Naive thymus-derived CD8-positive, alpha-beta T cell (primary cell): ENCODE measurements at regions not wholly inside any gene's neighbourhood (a gene's known extent, or its start where the extent isn't known, plus 50 kb on each side); places are given as distances from the start of the nearest gene placed in this dataset.
A peak's percentile ranks its signal among the peaks of the same experiment; 100 is the strongest.
"Not testable (repeated sequence)": the region's sequence is repeated elsewhere in the genome, so short reads cannot be mapped to it uniquely, and the experiment has no call there.

Experiments used
- ATAC-seq, 2 donors: fragments of 150-1000 bp; cut with Tn5 transposase in 1 of 2; sonication (Bioruptor Pico), chemical (Tn5 transposase) in 1 of 2; 1 replicate in 1 of 2; 2 replicates in 1 of 2; pipeline ENCODE4 v1.10.0; 2021; ENCODE audit warnings: mild to moderate bottlenecking in 2 of 2, moderate library complexity in 2 of 2
- POLR2A ChIA-PET: fragments of 350-600 bp; sonication (Branson Sonifier 250); formaldehyde crosslinking; loops from one replicate; lab custom pipeline; 2021; ENCODE audit warnings: antibody characterized with exemption; lab: Charles Lee
- DNase-seq, 10 donors: peaks; one replicate each; pipeline versions ENCODE4 v3.0.0 to v3.0.0-alpha.2; 2020 to 2022
- H3K27ac Mint-ChIP-seq, 10 donors: one replicate each; pipeline ENCODE4 v1.8.0; 2020 to 2022; ENCODE audit warnings: mild to moderate bottlenecking in 10 of 10, mixed read lengths in 10 of 10, moderate library complexity in 4 of 10, inconsistent platforms in 1 of 10
- H3K27me3 Mint-ChIP-seq, 5 donors: one replicate each; pipeline ENCODE4 v1.8.0; 2021 to 2022; ENCODE audit warnings: mixed read lengths in 5 of 5
- H3K36me3 Mint-ChIP-seq, 3 donors: one replicate each; pipeline ENCODE4 v1.8.0; 2020 to 2022; ENCODE audit warnings: mixed read lengths in 3 of 3, mild to moderate bottlenecking in 2 of 3, inconsistent platforms in 1 of 3
- H3K4me1 Mint-ChIP-seq, 4 donors: one replicate each; pipeline ENCODE4 v1.8.0; 2021 to 2022; ENCODE audit warnings: mixed read lengths in 4 of 4
- H3K4me3 Mint-ChIP-seq, 10 donors: one replicate each; pipeline ENCODE4 v1.8.0; 2020 to 2022; ENCODE audit warnings: mild to moderate bottlenecking in 10 of 10, mixed read lengths in 10 of 10, moderate library complexity in 6 of 10, inconsistent platforms in 1 of 10
- H3K9me3 Mint-ChIP-seq, 9 donors: one replicate each; pipeline ENCODE4 v1.8.0; 2020 to 2022; ENCODE audit warnings: mixed read lengths in 9 of 9, mild to moderate bottlenecking in 3 of 9, inconsistent platforms in 1 of 9, moderate library complexity in 1 of 9

GRCh38 chr18:78868330-78869316, 111.0 kb upstream of the SALL3 start:
- no peak overlapping the region for H3K4me3 Mint-ChIP-seq
- H3K27me3 Mint-ChIP-seq, result peaks cover 4 to 7% (median 6%) of the 10 kb centered on the region in 5 donors
- no peak overlapping the region for H3K27ac Mint-ChIP-seq
- ATAC-seq (no peak), DNase-seq (no peak)
- H3K9me3 Mint-ChIP-seq, result no peaks in the 10 kb centered on the region
- no peaks in the 10 kb centered on the region for H3K4me1 Mint-ChIP-seq
- POLR2A ChIA-PET, result no interaction called here
- no peaks in the 10 kb centered on the region for H3K36me3 Mint-ChIP-seq

- H3K27me3 Mint-ChIP-seq, result peaks cover 4 to 15% (median 8%) of the 10 kb centered on the region in 5 donors
- no peak for DNase-seq
- no peaks in the 10 kb centered on the region for H3K4me1 Mint-ChIP-seq
- H3K4me3 Mint-ChIP-seq, result no peak overlapping the region
- H3K9me3 Mint-ChIP-seq, result no peaks in the 10 kb centered on the region
- POLR2A ChIA-PET, result no interaction called here
- H3K27ac Mint-ChIP-seq, result no peak overlapping the region
- no peak for ATAC-seq
- no peaks in the 10 kb centered on the region for H3K36me3 Mint-ChIP-seq
These were observed 108.0 kb upstream of the SALL3 start for GRCh38 chr18:78871618-78872017.

GRCh38 chr18:78873926-78874500, 105.6 kb upstream of the SALL3 start:
- Mint-ChIP-seq H3K4me3 (no peak overlapping the region), H3K27me3 (peaks cover 5 to 36% (median 22%) of the 10 kb centered on the region in 5 donors), H3K36me3 (no peaks in the 10 kb centered on the region), H3K9me3 (no peaks in the 10 kb centered on the region), H3K27ac (no peak overlapping the region), H3K4me1 (no peaks in the 10 kb centered on the region)
- DNase-seq (no peak), ATAC-seq (no peak)
- POLR2A ChIA-PET, result no interaction called here

GRCh38 chr18:78875016-78875777, 104.4 kb upstream of the SALL3 start:
- Mint-ChIP-seq H3K27ac (no peak overlapping the region), H3K36me3 (no peaks in the 10 kb centered on the region), H3K9me3 (no peaks in the 10 kb centered on the region), H3K4me1 (no peaks in the 10 kb centered on the region), H3K4me3 (no peak overlapping the region), H3K27me3 (peaks cover 8 to 38% (median 22%) of the 10 kb centered on the region in 5 donors)
- POLR2A ChIA-PET, result no interaction called here
- ATAC-seq, result no peak
- peak in 4 of 10 donors; percentile 3 to 19 (median 8) for DNase-seq

- Mint-ChIP-seq H3K27me3 (peaks cover 7 to 43% (median 25%) of the 10 kb centered on the region in 5 donors), H3K27ac (no peak overlapping the region), H3K36me3 (no peaks in the 10 kb centered on the region), H3K4me3 (no peak overlapping the region), H3K4me1 (no peaks in the 10 kb centered on the region), H3K9me3 (no peaks in the 10 kb centered on the region)
- POLR2A ChIA-PET, result no interaction called here
- DNase-seq (no peak), ATAC-seq (no peak)
These were observed 103.6 kb upstream of the SALL3 start for GRCh38 chr18:78875778-78876650.

GRCh38 chr18:78876868-78877267, 102.8 kb upstream of the SALL3 start:
- peaks cover 7 to 43% (median 29%) of the 10 kb centered on the region in 5 donors for H3K27me3 Mint-ChIP-seq
- ATAC-seq, result no peak
- POLR2A ChIA-PET, result no interaction called here
- DNase-seq, result no peak
- peaks cover 0 to under 1% (median 0%) of the 10 kb centered on the region in 9 donors for H3K9me3 Mint-ChIP-seq
- H3K27ac Mint-ChIP-seq, result no peak overlapping the region
- no peaks in the 10 kb centered on the region for H3K36me3 Mint-ChIP-seq
- H3K4me1 Mint-ChIP-seq, result no peaks in the 10 kb centered on the region
- no peak overlapping the region for H3K4me3 Mint-ChIP-seq

- peaks cover 9 to 43% (median 29%) of the 10 kb centered on the region in 5 donors for H3K27me3 Mint-ChIP-seq
- H3K9me3 Mint-ChIP-seq, result peaks cover 0 to 7% (median 0%) of the 10 kb centered on the region in 9 donors
- no peak overlapping the region for H3K27ac Mint-ChIP-seq
- DNase-seq (no peak), ATAC-seq (no peak)
- H3K36me3 Mint-ChIP-seq, result no peaks in the 10 kb centered on the region
- H3K4me1 Mint-ChIP-seq, result no peaks in the 10 kb centered on the region
- POLR2A ChIA-PET, result no interaction called here
- no peak overlapping the region for H3K4me3 Mint-ChIP-seq
These were observed 101.3 kb upstream of the SALL3 start for GRCh38 chr18:78878335-78878734.

GRCh38 chr18:78879072-78879883, 100.3 kb upstream of the SALL3 start:
- H3K27ac Mint-ChIP-seq, ATAC-seq, H3K4me1 Mint-ChIP-seq, H3K4me3 Mint-ChIP-seq, H3K36me3 Mint-ChIP-seq, POLR2A ChIA-PET, DNase-seq: not testable (repeated sequence)
- peaks cover 8 to 43% (median 29%) of the 10 kb centered on the region in 5 donors for H3K27me3 Mint-ChIP-seq
- peaks cover 0 to 11% (median 2%) of the 10 kb centered on the region in 9 donors for H3K9me3 Mint-ChIP-seq

- no peak for ATAC-seq
- Mint-ChIP-seq H3K9me3 (peaks cover 16 to 44% (median 32%) of the 10 kb centered on the region in 9 donors), H3K27me3 (peaks cover 7 to 18% (median 16%) of the 10 kb centered on the region in 5 donors), H3K36me3 (peaks cover 0 to 27% (median 0%) of the 10 kb centered on the region in 3 donors), H3K4me1 (no peaks in the 10 kb centered on the region), H3K4me3 (no peak overlapping the region), H3K27ac (no peak overlapping the region)
- no peak for DNase-seq
- POLR2A ChIA-PET, result no interaction called here
These were observed 97.0 kb upstream of the SALL3 start for GRCh38 chr18:78882585-78882984.

- H3K27ac Mint-ChIP-seq, result no peak overlapping the region
- no peak for ATAC-seq
These were observed 96.1 kb upstream of the SALL3 start for GRCh38 chr18:78883501-78883900.

GRCh38 chr18:78884502-78884901, 95.1 kb upstream of the SALL3 start:
- H3K27me3 Mint-ChIP-seq, result peaks cover 6 to 14% (median 8%) of the 10 kb centered on the region in 5 donors
- POLR2A ChIA-PET, result no interaction called here
- no peak overlapping the region for H3K27ac Mint-ChIP-seq
- H3K9me3 Mint-ChIP-seq, result peaks cover 29 to 63% (median 43%) of the 10 kb centered on the region in 9 donors
- no peak for ATAC-seq
- H3K4me1 Mint-ChIP-seq, result no peaks in the 10 kb centered on the region
- no peak overlapping the region for H3K4me3 Mint-ChIP-seq
- no peak for DNase-seq
- peaks cover 0 to 38% (median 0%) of the 10 kb centered on the region in 3 donors for H3K36me3 Mint-ChIP-seq

More at GRCh38 chr18:78883501-78883900, 96.1 kb upstream of the SALL3 start:
- no peak for DNase-seq
- peaks cover 7 to 14% (median 11%) of the 10 kb centered on the region in 5 donors for H3K27me3 Mint-ChIP-seq
- H3K4me3 Mint-ChIP-seq, result no peak overlapping the region
- POLR2A ChIA-PET, result no interaction called here
- H3K36me3 Mint-ChIP-seq, result peaks cover 0 to 28% (median 0%) of the 10 kb centered on the region in 3 donors
- H3K9me3 Mint-ChIP-seq, result peaks cover 20 to 53% (median 39%) of the 10 kb centered on the region in 9 donors
- no peaks in the 10 kb centered on the region for H3K4me1 Mint-ChIP-seq
